SK-N-SH (cell line): ENCODE measurements at regions not wholly inside any gene's neighbourhood (a gene's known extent, or its start where the extent isn't known, plus 50 kb on each side); places are given as distances from the start of the nearest gene placed in this dataset.

Experiments used
- CTCF ChIP-seq: fragments of 200-600 bp; sonication (generic); IDR thresholded peaks from 2 replicates; pipeline ENCODE4 v1.6.1; 2017; ENCODE audit warnings: antibody characterized with exemption, mild to moderate bottlenecking, moderate library complexity
- EP300 ChIP-seq, 2 experiments: IDR thresholded peaks; 2 replicates each; pipeline versions ENCODE4 v1.4.0 to v1.6.1; 2012; ENCODE audit warnings: borderline replicate concordance in 1 of 2, low read depth in 1 of 2, low read length in 1 of 2
- EZH2phosphoT487 ChIP-seq: fragments of 200-600 bp; sonication (generic); IDR thresholded peaks from 2 replicates; pipeline ENCODE4 v1.6.1; 2017; ENCODE audit warnings: low read depth, mixed run types, mild to moderate bottlenecking, antibody characterized with exemption, moderate library complexity, borderline replicate concordance
- FOXM1 ChIP-seq: IDR thresholded peaks from 2 replicates; pipeline ENCODE4 v1.4.0; 2012; ENCODE audit warnings: low read depth, mild to moderate bottlenecking
- NFIC ChIP-seq: IDR thresholded peaks from 2 replicates; pipeline ENCODE4 v1.4.0; 2012; ENCODE audit warnings: borderline replicate concordance
- POLR2AphosphoS5 ChIP-seq: IDR thresholded peaks from 2 replicates; pipeline ENCODE4 v1.6.1; 2012; ENCODE audit warnings: low read depth, low read length
- REST ChIP-seq: IDR thresholded peaks from 2 replicates; pipeline ENCODE4 v1.6.1; 2012; ENCODE audit warnings: mild to moderate bottlenecking, low read depth, low read length, moderate library complexity
- TAF1 ChIP-seq: IDR thresholded peaks from 2 replicates; pipeline ENCODE4 v1.6.1; 2012; ENCODE audit warnings: low read depth, mild to moderate bottlenecking, low read length, moderate library complexity, borderline replicate concordance
- ZBTB33 ChIP-seq: IDR thresholded peaks from 2 replicates; pipeline ENCODE4 v1.4.0; 2012; ENCODE audit warnings: low read depth, borderline replicate concordance

GRCh38 chr4:83699358-83699757 lies 163.4 kb downstream of the GPAT3 start:
- no peak for TF ChIP-seq CTCF
- TF ChIP-seq FOXM1 = no peak
- TF ChIP-seq TAF1 = no peak
- TF ChIP-seq EP300 (IDR thresholded peaks at IDR 0.05; ENCODE audit: borderline replicate concordance in 1 of 2, low read depth in 1 of 2, low read length in 1 of 2) = no peak
- TF ChIP-seq ZBTB33 = no peak
- no peak for TF ChIP-seq REST
- no peak for TF ChIP-seq POLR2AphosphoS5
- no peak for TF ChIP-seq EZH2phosphoT487
- TF ChIP-seq NFIC = no peak
